ENCODE measurements at regions not wholly inside any gene's neighbourhood (a gene's known extent, or its start where the extent isn't known, plus 50 kb on each side); places are given as distances from the start of the nearest gene placed in this dataset.

- H3K4me2 ChIP-seq (ENCODE audit: low read length): no peak overlapping the region
- no peaks in the 10 kb centered on the region for H4K20me1 ChIP-seq (ENCODE audit: insufficient read depth)
- H2AFZ ChIP-seq (ENCODE audit: low read depth, low read length, poor library complexity, severe bottlenecking): no peak overlapping the region
- intact Hi-C loops (cut with micrococcal nuclease): no loop called here
- no peaks in the 10 kb centered on the region for H3K79me2 ChIP-seq (ENCODE audit: insufficient read depth, low read length)
- H3K36me3 ChIP-seq (ENCODE audit: control insufficient read depth in 1 of 2, insufficient read depth in 2 of 2, low read length in 2 of 2): no peaks in the 10 kb centered on the region
- H3K4me3 ChIP-seq (replicated peaks in 1 of 2; ENCODE audit: low read depth in 1 of 2, low read length in 2 of 2): no peak overlapping the region
- TF ChIP-seq POLR2AphosphoS5 (IDR thresholded peaks at IDR 0.05; ENCODE audit: low read depth, low read length) (no peak), JUND (IDR thresholded peaks at IDR 0.05) (no peak), ZNF274 (IDR thresholded peaks at IDR 0.05; ENCODE audit: low read depth, low read length) (no peak), EGR1 (IDR thresholded peaks at IDR 0.05; ENCODE audit: low read depth) (no peak), MAX (IDR thresholded peaks at IDR 0.05) (no peak), CTCF (IDR thresholded peaks at IDR 0.05 in 2 of 3, conservative IDR thresholded peaks at IDR 0.05 in 1 of 3; ENCODE audit: borderline replicate concordance in 1 of 3, insufficient read depth in 1 of 3, low read depth in 2 of 3, low read length in 2 of 3) (no peak), EZH2 (IDR thresholded peaks at IDR 0.05) (no peak), SIN3A (IDR thresholded peaks at IDR 0.05; ENCODE audit: low read depth) (no peak), RAD21 (IDR thresholded peaks at IDR 0.05; ENCODE audit: low read depth) (no peak), ELF1 (IDR thresholded peaks at IDR 0.05; ENCODE audit: borderline replicate concordance, low read depth) (no peak), ZBTB33 (IDR thresholded peaks at IDR 0.05; ENCODE audit: extremely low read depth, insufficient replicate concordance, low read length) (no peak), SP1 (IDR thresholded peaks at IDR 0.05; ENCODE audit: low read depth) (no peak), TCF7L2 (IDR thresholded peaks at IDR 0.05; ENCODE audit: borderline replicate concordance, extremely low read depth, insufficient read depth, insufficient read length) (no peak), SRF (IDR thresholded peaks at IDR 0.05; ENCODE audit: low read depth) (no peak), REST (IDR thresholded peaks at IDR 0.05; ENCODE audit: low read depth) (no peak), ZFX (IDR thresholded peaks at IDR 0.05) (no peak), EZH2phosphoT487 (IDR thresholded peaks at IDR 0.05; ENCODE audit: borderline replicate concordance) (no peak), ATF3 (IDR thresholded peaks at IDR 0.05) (no peak), FOSL1 (IDR thresholded peaks at IDR 0.05; ENCODE audit: low read depth) (no peak)
- POLR2A ChIA-PET: no interaction called here
- ATAC-seq: no peak
- CTCF ChIA-PET: no interaction called here
- H3K27me3 ChIP-seq (ENCODE audit: insufficient read depth, low read length): no peaks in the 10 kb centered on the region
- H3K4me1 ChIP-seq (ENCODE audit: control insufficient read depth in 1 of 2, insufficient read depth in 2 of 2, low read length in 2 of 2): peaks cover 0 to 5% of the 10 kb centered on the region in 2 experiments; a peak in 1 of 4 replicates
- RAD21 ChIA-PET (ENCODE audit: low non-redundant PET in 1 of 2, low total read pairs in 2 of 2, uncharacterized antibody in 2 of 2, unreplicated experiment in 2 of 2): no interaction called here
- no peaks in the 10 kb centered on the region for H3K9me3 ChIP-seq (ENCODE audit: control insufficient read depth in 1 of 2, insufficient read depth in 1 of 2, low read depth in 1 of 2, low read length in 2 of 2)
- BruUV-seq (replicated peaks): no TSS peak
- no peak for DNase-seq (ENCODE audit: low read depth, low spot score)
- H3K9me2 ChIP-seq (ENCODE audit: insufficient read depth): no peaks in the 10 kb centered on the region
- H3K9ac ChIP-seq (ENCODE audit: low read length): no peak overlapping the region
- no peak overlapping the region for H3K27ac ChIP-seq (ENCODE audit: low read depth, low read length)
These were observed 112.9 kb upstream of the TMEM45B start for GRCh38 chr11:129702410-129703398.

Data from HCT116 (cell line).